ENCODE measurements at regions not wholly inside any gene's neighbourhood (a gene's known extent, or its start where the extent isn't known, plus 50 kb on each side); places are given as distances from the start of the nearest gene placed in this dataset.
A peak's percentile ranks its signal among the peaks of the same experiment; 100 is the strongest.

GRCh38 chr4:152094970-152095700 lies 334.3 kb upstream of the GATB start:
- peak; percentile 35 for DNase-seq (ENCODE audit: low spot score)

GRCh38 chr4:152091405-152091804 lies 330.6 kb upstream of the GATB start:
- DNase-seq (ENCODE audit: low spot score), result no peak

- DNase-seq (ENCODE audit: low spot score), result peak; percentile 13
These were observed 329.7 kb upstream of the GATB start for GRCh38 chr4:152090543-152090942.

GRCh38 chr4:152089584-152089983 lies 328.8 kb upstream of the GATB start:
- no peak for DNase-seq (ENCODE audit: low spot score)

GRCh38 chr4:152087335-152087734 lies 326.5 kb upstream of the GATB start:
- no peak for DNase-seq (ENCODE audit: low spot score)

GRCh38 chr4:152085657-152086056 lies 324.9 kb upstream of the GATB start:
- DNase-seq (ENCODE audit: low spot score), result no peak

- no peak for DNase-seq (ENCODE audit: low spot score)
These were observed 322.5 kb upstream of the GATB start for GRCh38 chr4:152083338-152083737.

- DNase-seq (ENCODE audit: low spot score), result no peak
These were observed 320.2 kb upstream of the GATB start for GRCh38 chr4:152081024-152081423.

- DNase-seq (ENCODE audit: low spot score), result peak; percentile 64
These were observed 318.9 kb upstream of the GATB start for GRCh38 chr4:152079543-152080293.

GRCh38 chr4:152079079-152079478 lies 318.3 kb upstream of the GATB start:
- DNase-seq (ENCODE audit: low spot score), result no peak

GRCh38 chr4:152077582-152077981 lies 316.8 kb upstream of the GATB start:
- no peak for DNase-seq (ENCODE audit: low spot score)

- DNase-seq (ENCODE audit: low spot score), result no peak
These were observed 314.6 kb upstream of the GATB start for GRCh38 chr4:152075253-152075928.

- no peak for DNase-seq (ENCODE audit: low spot score)
These were observed 313.8 kb upstream of the GATB start for GRCh38 chr4:152074573-152074972.

- no peak for DNase-seq (ENCODE audit: low spot score)
These were observed 313.3 kb upstream of the GATB start for GRCh38 chr4:152074088-152074437.

- DNase-seq (ENCODE audit: low spot score), result no peak
These were observed 312.7 kb upstream of the GATB start for GRCh38 chr4:152073351-152074087.

GRCh38 chr4:152072906-152073305 lies 312.1 kb upstream of the GATB start:
- no peak for DNase-seq (ENCODE audit: low spot score)

GRCh38 chr4:152072001-152072485 lies 311.2 kb upstream of the GATB start:
- DNase-seq (ENCODE audit: low spot score), result no peak

- no peak for DNase-seq (ENCODE audit: low spot score)
These were observed 310.0 kb upstream of the GATB start for GRCh38 chr4:152070854-152071253.

GRCh38 chr4:152068866-152069265 lies 308.1 kb upstream of the GATB start:
- DNase-seq (ENCODE audit: low spot score), result no peak

- peak; percentile 15 for DNase-seq (ENCODE audit: low spot score)
These were observed 304.7 kb upstream of the GATB start for GRCh38 chr4:152065545-152065944.

GRCh38 chr4:152064753-152065152 lies 303.9 kb upstream of the GATB start:
- no peak for DNase-seq (ENCODE audit: low spot score)

GRCh38 chr4:152064282-152064681 lies 303.5 kb upstream of the GATB start:
- no peak for DNase-seq (ENCODE audit: low spot score)
